Activated naive CD4-positive, alpha-beta T cell treated with anti-CD3 and anti-CD28 coated beads, Interleukin-2, amount 50 U/mL, for 24 hours (primary cell): ENCODE measurements at regions not wholly inside any gene's neighbourhood (a gene's known extent, or its start where the extent isn't known, plus 50 kb on each side); places are given as distances from the start of the nearest gene placed in this dataset.

Experiments
- H3K27ac Mint-ChIP-seq: one replicate; pipeline ENCODE4 v1.8.0; 2021; ENCODE audit warnings: mild to moderate bottlenecking, mixed read lengths
- H3K27me3 Mint-ChIP-seq: one replicate; pipeline ENCODE4 v1.8.0; 2021; ENCODE audit warnings: mixed read lengths
- H3K36me3 Mint-ChIP-seq: one replicate; pipeline ENCODE4 v1.8.0; 2021; ENCODE audit warnings: mixed read lengths
- H3K4me1 Mint-ChIP-seq: one replicate; pipeline ENCODE4 v1.8.0; 2021; ENCODE audit warnings: mixed read lengths
- H3K4me3 Mint-ChIP-seq: one replicate; pipeline ENCODE4 v1.8.0; 2021; ENCODE audit warnings: mild to moderate bottlenecking, mixed read lengths
- H3K9me3 Mint-ChIP-seq: one replicate; pipeline ENCODE4 v1.8.0; 2021; ENCODE audit warnings: mixed read lengths

- Mint-ChIP-seq H3K4me1 (no peaks in the 10 kb centered on the region), H3K27me3 (no peaks in the 10 kb centered on the region), H3K9me3 (peaks cover 34% of the 10 kb centered on the region), H3K27ac (no peak overlapping the region), H3K36me3 (no peaks in the 10 kb centered on the region), H3K4me3 (no peak overlapping the region)
These were observed 378.4 kb upstream of the FSHR start for GRCh38 chr2:49532702-49533101.

- H3K4me3 Mint-ChIP-seq = no peak overlapping the region
- H3K27ac Mint-ChIP-seq = no peak overlapping the region
- H3K36me3 Mint-ChIP-seq = no peaks in the 10 kb centered on the region
- H3K9me3 Mint-ChIP-seq = peaks cover 12% of the 10 kb centered on the region
- H3K4me1 Mint-ChIP-seq = no peaks in the 10 kb centered on the region
- H3K27me3 Mint-ChIP-seq = no peaks in the 10 kb centered on the region
These were observed 361.9 kb upstream of the FSHR start for GRCh38 chr2:49515996-49516782.

- H3K4me3 Mint-ChIP-seq = no peak overlapping the region
These were observed 359.9 kb upstream of the FSHR start for GRCh38 chr2:49514201-49514600.

GRCh38 chr2:49490710-49491109, 336.4 kb upstream of the FSHR start:
- Mint-ChIP-seq H3K36me3 (no peaks in the 10 kb centered on the region), H3K4me1 (no peaks in the 10 kb centered on the region), H3K27ac (no peak overlapping the region), H3K9me3 (peaks cover 11% of the 10 kb centered on the region), H3K4me3 (no peak overlapping the region), H3K27me3 (no peaks in the 10 kb centered on the region)

More at GRCh38 chr2:49514201-49514600, 359.9 kb upstream of the FSHR start:
- no peaks in the 10 kb centered on the region for H3K36me3 Mint-ChIP-seq
- no peaks in the 10 kb centered on the region for H3K4me1 Mint-ChIP-seq
- H3K9me3 Mint-ChIP-seq = peaks cover 7% of the 10 kb centered on the region
- no peak overlapping the region for H3K27ac Mint-ChIP-seq
- H3K27me3 Mint-ChIP-seq = no peaks in the 10 kb centered on the region

GRCh38 chr2:49487139-49487538, 332.8 kb upstream of the FSHR start:
- Mint-ChIP-seq H3K4me3 (no peak overlapping the region), H3K27ac (no peak overlapping the region), H3K27me3 (no peaks in the 10 kb centered on the region), H3K36me3 (no peaks in the 10 kb centered on the region), H3K4me1 (no peaks in the 10 kb centered on the region), H3K9me3 (no peaks in the 10 kb centered on the region)

GRCh38 chr2:49480520-49480919, 326.2 kb upstream of the FSHR start:
- H3K4me3 Mint-ChIP-seq = no peak overlapping the region
- H3K27ac Mint-ChIP-seq = no peak overlapping the region
- no peaks in the 10 kb centered on the region for H3K9me3 Mint-ChIP-seq
- H3K27me3 Mint-ChIP-seq = no peaks in the 10 kb centered on the region
- H3K4me1 Mint-ChIP-seq = no peaks in the 10 kb centered on the region
- no peaks in the 10 kb centered on the region for H3K36me3 Mint-ChIP-seq

GRCh38 chr2:49465157-49465831, 311.0 kb upstream of the FSHR start:
- H3K27ac Mint-ChIP-seq = no peak overlapping the region
- no peaks in the 10 kb centered on the region for H3K27me3 Mint-ChIP-seq
- no peaks in the 10 kb centered on the region for H3K36me3 Mint-ChIP-seq
- H3K9me3 Mint-ChIP-seq = peaks cover 25% of the 10 kb centered on the region
- H3K4me3 Mint-ChIP-seq = no peak overlapping the region
- H3K4me1 Mint-ChIP-seq = no peaks in the 10 kb centered on the region

- Mint-ChIP-seq H3K36me3 (no peaks in the 10 kb centered on the region), H3K4me3 (no peak overlapping the region), H3K9me3 (peaks cover 12% of the 10 kb centered on the region), H3K27ac (no peak overlapping the region), H3K4me1 (no peaks in the 10 kb centered on the region), H3K27me3 (no peaks in the 10 kb centered on the region)
These were observed 305.1 kb upstream of the FSHR start for GRCh38 chr2:49459314-49459993.

- Mint-ChIP-seq H3K27ac (no peak overlapping the region), H3K4me3 (no peak overlapping the region), H3K9me3 (no peaks in the 10 kb centered on the region), H3K36me3 (no peaks in the 10 kb centered on the region), H3K4me1 (no peaks in the 10 kb centered on the region), H3K27me3 (no peaks in the 10 kb centered on the region)
These were observed 289.7 kb upstream of the FSHR start for GRCh38 chr2:49444005-49444404.

- Mint-ChIP-seq H3K27me3 (no peaks in the 10 kb centered on the region), H3K9me3 (peaks cover 8% of the 10 kb centered on the region), H3K4me3 (no peak overlapping the region), H3K27ac (no peak overlapping the region), H3K4me1 (no peaks in the 10 kb centered on the region), H3K36me3 (no peaks in the 10 kb centered on the region)
These were observed 272.7 kb upstream of the FSHR start for GRCh38 chr2:49426996-49427395.

GRCh38 chr2:49416252-49416651, 261.9 kb upstream of the FSHR start:
- Mint-ChIP-seq H3K9me3 (peaks cover 9% of the 10 kb centered on the region), H3K4me3 (no peak overlapping the region), H3K36me3 (no peaks in the 10 kb centered on the region), H3K27me3 (no peaks in the 10 kb centered on the region), H3K27ac (no peak overlapping the region), H3K4me1 (no peaks in the 10 kb centered on the region)

- H3K27me3 Mint-ChIP-seq = no peaks in the 10 kb centered on the region
- no peak overlapping the region for H3K27ac Mint-ChIP-seq
- no peaks in the 10 kb centered on the region for H3K4me1 Mint-ChIP-seq
- H3K4me3 Mint-ChIP-seq = no peak overlapping the region
- H3K36me3 Mint-ChIP-seq = no peaks in the 10 kb centered on the region
- H3K9me3 Mint-ChIP-seq = peaks cover 10% of the 10 kb centered on the region
These were observed 249.8 kb upstream of the FSHR start for GRCh38 chr2:49404108-49404507.

- no peaks in the 10 kb centered on the region for H3K4me1 Mint-ChIP-seq
- no peaks in the 10 kb centered on the region for H3K36me3 Mint-ChIP-seq
- no peak overlapping the region for H3K27ac Mint-ChIP-seq
These were observed 249.3 kb upstream of the FSHR start for GRCh38 chr2:49403637-49404036.

GRCh38 chr2:49379406-49379805, 225.1 kb upstream of the FSHR start:
- Mint-ChIP-seq H3K4me1 (no peaks in the 10 kb centered on the region), H3K27ac (no peak overlapping the region), H3K36me3 (no peaks in the 10 kb centered on the region), H3K27me3 (no peaks in the 10 kb centered on the region), H3K9me3 (peaks cover 28% of the 10 kb centered on the region), H3K4me3 (no peak overlapping the region)

More at GRCh38 chr2:49403637-49404036, 249.3 kb upstream of the FSHR start:
- no peaks in the 10 kb centered on the region for H3K27me3 Mint-ChIP-seq
- no peak overlapping the region for H3K4me3 Mint-ChIP-seq
- peaks cover 10% of the 10 kb centered on the region for H3K9me3 Mint-ChIP-seq

GRCh38 chr2:49371128-49371701, 216.9 kb upstream of the FSHR start:
- Mint-ChIP-seq H3K27ac (no peak overlapping the region), H3K9me3 (peaks cover 4% of the 10 kb centered on the region), H3K4me1 (no peaks in the 10 kb centered on the region), H3K4me3 (no peak overlapping the region), H3K27me3 (no peaks in the 10 kb centered on the region), H3K36me3 (no peaks in the 10 kb centered on the region)

GRCh38 chr2:49369650-49370049, 215.3 kb upstream of the FSHR start:
- Mint-ChIP-seq H3K27ac (no peak overlapping the region), H3K4me1 (no peaks in the 10 kb centered on the region), H3K27me3 (no peaks in the 10 kb centered on the region), H3K36me3 (no peaks in the 10 kb centered on the region), H3K4me3 (no peak overlapping the region), H3K9me3 (peaks cover 4% of the 10 kb centered on the region)
